HS-5 (cell line): ENCODE measurements at regions not wholly inside any gene's neighbourhood (a gene's known extent, or its start where the extent isn't known, plus 50 kb on each side); places are given as distances from the start of the nearest gene placed in this dataset.
"Not testable (repeated sequence)": the region's sequence is repeated elsewhere in the genome, so short reads cannot be mapped to it uniquely, and the experiment has no call there.

Experiments used
- DNase-seq: peaks from one replicate; pipeline ENCODE4 v3.0.0-alpha.2; 2012; ENCODE audit warnings: low read depth

- no peak for DNase-seq
These were observed 63.1 kb downstream of the MATN1 start for GRCh38 chr1:30660241-30660640.

- DNase-seq, result no peak
These were observed 63.7 kb downstream of the MATN1 start for GRCh38 chr1:30659702-30660101.

- DNase-seq, result not testable (repeated sequence)
These were observed 65.0 kb downstream of the MATN1 start for GRCh38 chr1:30658375-30658774.

GRCh38 chr1:30658014-30658336 is 65.4 kb downstream of the MATN1 start:
- no peak for DNase-seq

- DNase-seq, result no peak
These were observed 66.0 kb downstream of the MATN1 start for GRCh38 chr1:30657131-30658013.

- DNase-seq, result no peak
These were observed 67.0 kb downstream of the MATN1 start for GRCh38 chr1:30656171-30656940.

- DNase-seq, result no peak
These were observed 67.7 kb downstream of the MATN1 start for GRCh38 chr1:30655672-30656071.

GRCh38 chr1:30654188-30654587 is 69.2 kb downstream of the MATN1 start:
- no peak for DNase-seq

- no peak for DNase-seq
These were observed 71.1 kb downstream of the MATN1 start for GRCh38 chr1:30652152-30652841.

- not testable (repeated sequence) for DNase-seq
These were observed 72.0 kb downstream of the MATN1 start for GRCh38 chr1:30651395-30651794.

- no peak for DNase-seq
These were observed 72.4 kb downstream of the MATN1 start for GRCh38 chr1:30650968-30651320.

- no peak for DNase-seq
These were observed 73.1 kb downstream of the MATN1 start for GRCh38 chr1:30650038-30650967.

GRCh38 chr1:30649321-30649991 is 73.9 kb downstream of the MATN1 start:
- no peak for DNase-seq

GRCh38 chr1:30648408-30649000 is 74.9 kb downstream of the MATN1 start:
- no peak for DNase-seq

- DNase-seq, result peak; percentile 63
These were observed 77.6 kb downstream of the MATN1 start for GRCh38 chr1:30645807-30646206.

GRCh38 chr1:30642391-30643120 is 80.8 kb downstream of the MATN1 start:
- no peak for DNase-seq

GRCh38 chr1:30641572-30642353 is 81.6 kb downstream of the MATN1 start:
- no peak for DNase-seq

GRCh38 chr1:30639881-30640452 is 83.4 kb downstream of the MATN1 start:
- no peak for DNase-seq

GRCh38 chr1:30638811-30639210 is 84.6 kb downstream of the MATN1 start:
- DNase-seq, result no peak
